ENCODE measurements at regions not wholly inside any gene's neighbourhood (a gene's known extent, or its start where the extent isn't known, plus 50 kb on each side); places are given as distances from the start of the nearest gene placed in this dataset.

DNA sequence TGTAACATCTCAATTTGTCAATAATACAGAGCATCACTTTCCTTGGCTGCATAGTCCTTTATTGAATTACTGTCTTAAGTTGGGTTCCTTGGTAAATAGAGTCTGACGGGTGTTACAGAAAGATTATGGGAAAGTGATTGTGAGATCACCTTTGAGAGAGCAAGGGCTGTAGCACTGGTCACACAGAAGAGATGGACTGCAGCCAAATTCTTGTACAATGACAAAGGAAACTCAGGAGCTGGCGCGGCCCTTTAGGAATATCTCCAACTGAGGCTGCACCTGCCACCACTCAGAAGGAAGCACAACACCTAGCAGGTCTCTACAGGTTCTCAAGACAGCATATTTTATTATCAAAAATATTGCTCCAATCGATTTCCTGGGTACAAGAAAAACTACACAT, 350.0 kb upstream of the ISL1 start:
- Mint-ChIP-seq H3K27me3 (no peaks in the 10 kb centered on the region), H3K9me3 (peaks cover 0 to 3% (median 0%) of the 10 kb centered on the region in 5 donors)

GRCh38 chr5:51034222-51034901, 348.9 kb upstream of the ISL1 start:
- DNase-seq = no peak
- no peak overlapping the region for H3K27ac Mint-ChIP-seq
- Histone ChIP-seq H3K4me3 (ENCODE audit: low read length) (no peak overlapping the region), H3K27me3 (ENCODE audit: insufficient read depth, low read length, poor library complexity, severe bottlenecking) (no peaks in the 10 kb centered on the region), H3K36me3 (ENCODE audit: insufficient read depth, low read length) (no peaks in the 10 kb centered on the region), H3K9me3 (ENCODE audit: low read length) (no peaks in the 10 kb centered on the region), H3K4me1 (ENCODE audit: insufficient read depth, low read length) (no peaks in the 10 kb centered on the region), H3K27ac (ENCODE audit: low read depth, low read length) (no peak overlapping the region)
- H3K4me1 Mint-ChIP-seq = no peaks in the 10 kb centered on the region
- H3K4me3 Mint-ChIP-seq = no peak overlapping the region
- no peaks in the 10 kb centered on the region for H3K36me3 Mint-ChIP-seq
- ChIA-PET CTCF (no interaction called here), POLR2A (no interaction called here)
- peaks cover 0 to 3% of the 10 kb centered on the region in 2 donors for H3K27me3 Mint-ChIP-seq
- peaks cover 0 to 2% (median 0%) of the 10 kb centered on the region in 5 donors for H3K9me3 Mint-ChIP-seq

More for the DNA sequence above, 350.0 kb upstream of the ISL1 start:
- no peak for DNase-seq
- CTCF ChIA-PET = no interaction called here
- Histone ChIP-seq H3K27ac (ENCODE audit: low read depth, low read length) (no peak overlapping the region), H3K4me1 (ENCODE audit: insufficient read depth, low read length) (no peaks in the 10 kb centered on the region), H3K9me3 (ENCODE audit: low read length) (no peaks in the 10 kb centered on the region), H3K27me3 (ENCODE audit: insufficient read depth, low read length, poor library complexity, severe bottlenecking) (no peaks in the 10 kb centered on the region), H3K36me3 (ENCODE audit: insufficient read depth, low read length) (no peaks in the 10 kb centered on the region), H3K4me3 (ENCODE audit: low read length) (no peak overlapping the region)
- H3K4me1 Mint-ChIP-seq = no peaks in the 10 kb centered on the region
- POLR2A ChIA-PET = no interaction called here
- H3K4me3 Mint-ChIP-seq = no peak overlapping the region
- H3K36me3 Mint-ChIP-seq = no peaks in the 10 kb centered on the region
- H3K27ac Mint-ChIP-seq = no peak overlapping the region

DNA sequence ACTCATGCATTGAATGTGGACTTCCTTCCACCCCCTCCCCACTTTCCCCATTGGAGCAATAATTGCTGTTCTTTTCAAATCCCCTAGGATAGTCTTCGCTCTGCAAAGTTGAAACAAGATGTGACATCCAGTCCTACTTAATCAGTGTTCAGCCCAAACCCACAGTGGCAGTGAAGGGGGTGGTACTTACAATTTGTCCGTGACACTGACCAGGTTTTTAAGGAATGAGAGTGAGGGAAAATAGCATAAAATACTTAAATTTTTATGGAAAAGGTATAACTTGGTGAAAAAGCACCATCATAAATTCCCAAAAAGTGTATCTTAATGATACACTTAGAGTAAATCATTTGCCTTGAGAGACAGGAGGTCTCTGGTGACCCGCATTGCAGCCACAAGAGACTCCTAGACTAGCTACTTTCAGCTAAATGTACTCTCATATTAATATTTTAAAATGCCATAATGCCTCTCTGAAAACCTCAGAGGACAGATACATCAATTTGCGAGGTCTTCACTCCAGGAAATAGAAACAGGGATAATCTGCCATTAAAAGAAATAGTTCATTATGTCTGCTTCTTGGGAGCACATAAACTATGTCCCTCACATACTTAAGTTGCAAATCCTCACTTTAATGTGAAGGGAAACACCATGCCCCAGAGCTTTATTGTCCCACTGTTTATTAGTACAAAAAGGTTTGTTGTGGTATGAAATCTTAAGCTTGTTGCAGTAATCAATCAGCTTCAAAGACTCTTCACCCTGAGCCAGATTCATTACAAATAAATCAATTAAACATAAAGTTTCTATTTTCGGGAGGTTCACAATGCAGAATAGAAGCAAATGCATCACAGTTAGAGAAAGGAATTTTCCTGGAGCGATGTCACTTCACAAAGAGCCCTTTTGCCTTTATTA, 343.6 kb upstream of the ISL1 start:
- Histone ChIP-seq H3K4me1 (ENCODE audit: insufficient read depth, low read length) (no peaks in the 10 kb centered on the region), H3K4me3 (ENCODE audit: low read length) (no peak overlapping the region), H3K27me3 (ENCODE audit: insufficient read depth, low read length, poor library complexity, severe bottlenecking) (no peaks in the 10 kb centered on the region), H3K27ac (ENCODE audit: low read depth, low read length) (no peak overlapping the region), H3K36me3 (ENCODE audit: insufficient read depth, low read length) (no peaks in the 10 kb centered on the region), H3K9me3 (ENCODE audit: low read length) (no peaks in the 10 kb centered on the region)
- no peak for DNase-seq
- H3K4me3 Mint-ChIP-seq = no peak overlapping the region
- H3K27ac Mint-ChIP-seq = no peak overlapping the region
- POLR2A ChIA-PET = no interaction called here
- H3K9me3 Mint-ChIP-seq = no peaks in the 10 kb centered on the region
- H3K36me3 Mint-ChIP-seq = no peaks in the 10 kb centered on the region
- CTCF ChIA-PET = no interaction called here
- H3K27me3 Mint-ChIP-seq = peaks cover 1 to 3% of the 10 kb centered on the region in 2 donors
- no peaks in the 10 kb centered on the region for H3K4me1 Mint-ChIP-seq

DNA sequence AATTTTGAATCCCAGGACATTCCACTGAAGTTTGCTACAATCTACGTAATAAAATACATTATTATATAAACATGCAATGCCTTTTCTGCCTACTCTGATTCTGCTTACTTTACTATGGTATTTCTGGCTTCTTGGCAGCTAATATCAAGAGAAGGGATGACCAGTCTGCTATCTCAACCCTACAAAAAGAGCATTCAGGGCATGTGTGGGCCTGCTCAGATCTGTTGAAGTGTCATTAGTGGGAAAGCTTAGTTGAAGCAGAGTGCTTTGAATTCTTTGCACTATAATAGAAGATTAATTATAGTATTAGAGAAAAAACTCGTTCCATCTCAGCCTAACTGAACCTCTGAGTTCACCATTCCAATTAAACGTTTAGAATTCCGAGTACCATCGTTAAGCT, 339.5 kb upstream of the ISL1 start:
- Histone ChIP-seq H3K4me3 (ENCODE audit: low read length) (no peak overlapping the region), H3K4me1 (ENCODE audit: insufficient read depth, low read length) (no peaks in the 10 kb centered on the region), H3K27me3 (ENCODE audit: insufficient read depth, low read length, poor library complexity, severe bottlenecking) (no peaks in the 10 kb centered on the region), H3K9me3 (ENCODE audit: low read length) (no peaks in the 10 kb centered on the region), H3K27ac (ENCODE audit: low read depth, low read length) (no peak overlapping the region), H3K36me3 (ENCODE audit: insufficient read depth, low read length) (no peaks in the 10 kb centered on the region)
- ChIA-PET POLR2A (no interaction called here), CTCF (no interaction called here)
- Mint-ChIP-seq H3K27me3 (peaks cover 1% of the 10 kb centered on the region in 2 donors), H3K4me1 (no peaks in the 10 kb centered on the region), H3K36me3 (no peaks in the 10 kb centered on the region), H3K27ac (no peak overlapping the region), H3K9me3 (no peaks in the 10 kb centered on the region), H3K4me3 (no peak overlapping the region)
- DNase-seq = no peak

DNA sequence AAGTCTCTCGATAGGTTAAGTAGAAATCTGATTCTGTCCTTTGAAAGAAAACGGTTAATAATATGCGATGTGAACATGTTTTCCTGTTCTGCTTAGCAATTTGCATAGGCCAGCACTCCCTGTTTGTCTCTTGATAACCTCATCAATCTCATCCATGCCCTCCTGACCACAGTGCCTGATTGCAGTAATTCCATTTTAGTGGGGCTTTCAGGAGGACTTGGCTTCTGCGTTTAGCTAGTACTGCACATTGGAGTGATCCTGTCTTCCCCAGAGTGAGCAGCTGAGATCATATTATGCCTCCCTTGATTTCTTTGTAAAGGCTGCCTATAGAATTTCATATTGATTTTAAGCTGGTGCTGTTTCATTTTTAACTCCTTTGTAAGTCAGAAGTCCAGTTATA, 335.9 kb upstream of the ISL1 start:
- Mint-ChIP-seq H3K36me3 (no peaks in the 10 kb centered on the region), H3K27ac (no peak overlapping the region), H3K27me3 (peaks cover 0 to 1% of the 10 kb centered on the region in 2 donors), H3K4me3 (no peak overlapping the region), H3K4me1 (no peaks in the 10 kb centered on the region), H3K9me3 (no peaks in the 10 kb centered on the region)
- H3K27ac ChIP-seq (ENCODE audit: low read depth, low read length) = no peak overlapping the region
- ChIA-PET CTCF (no interaction called here), POLR2A (no interaction called here)
- DNase-seq = no peak
- no peaks in the 10 kb centered on the region for H3K9me3 ChIP-seq (ENCODE audit: low read length)
- no peaks in the 10 kb centered on the region for H3K4me1 ChIP-seq (ENCODE audit: insufficient read depth, low read length)
- no peaks in the 10 kb centered on the region for H3K27me3 ChIP-seq (ENCODE audit: insufficient read depth, low read length, poor library complexity, severe bottlenecking)
- H3K4me3 ChIP-seq (ENCODE audit: low read length) = no peak overlapping the region
- H3K36me3 ChIP-seq (ENCODE audit: insufficient read depth, low read length) = no peaks in the 10 kb centered on the region

DNA sequence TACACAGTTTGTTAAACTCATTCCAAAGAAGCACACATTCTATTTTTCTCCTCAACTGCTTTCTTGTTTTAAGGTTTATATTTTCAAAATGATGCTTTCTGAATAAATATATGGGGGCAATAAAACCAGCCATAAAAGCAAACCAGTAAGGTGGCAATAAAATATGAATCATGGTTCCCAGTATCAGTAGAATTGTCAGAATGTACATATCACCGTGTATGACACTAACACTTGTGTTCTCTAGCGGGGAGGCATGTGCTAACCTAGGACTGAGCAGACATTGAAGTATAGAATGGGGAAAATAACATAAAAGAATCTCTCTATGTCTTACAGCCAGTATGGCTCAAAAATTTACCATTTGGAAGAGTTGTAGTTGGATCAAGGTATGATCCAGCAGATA, 329.9 kb upstream of the ISL1 start:
- no peak overlapping the region for H3K4me3 Mint-ChIP-seq
- Histone ChIP-seq H3K27me3 (ENCODE audit: insufficient read depth, low read length, poor library complexity, severe bottlenecking) (no peaks in the 10 kb centered on the region), H3K9me3 (ENCODE audit: low read length) (no peaks in the 10 kb centered on the region), H3K4me1 (ENCODE audit: insufficient read depth, low read length) (no peaks in the 10 kb centered on the region), H3K4me3 (ENCODE audit: low read length) (no peak overlapping the region), H3K36me3 (ENCODE audit: insufficient read depth, low read length) (no peaks in the 10 kb centered on the region), H3K27ac (ENCODE audit: low read depth, low read length) (no peak overlapping the region)
- ChIA-PET CTCF (no interaction called here), POLR2A (no interaction called here)
- H3K27ac Mint-ChIP-seq = no peak overlapping the region
- H3K4me1 Mint-ChIP-seq = no peaks in the 10 kb centered on the region
- H3K36me3 Mint-ChIP-seq = no peaks in the 10 kb centered on the region
- DNase-seq = no peak
- peaks cover 0 to 4% (median 0%) of the 10 kb centered on the region in 5 donors for H3K9me3 Mint-ChIP-seq
- no peaks in the 10 kb centered on the region for H3K27me3 Mint-ChIP-seq

DNA sequence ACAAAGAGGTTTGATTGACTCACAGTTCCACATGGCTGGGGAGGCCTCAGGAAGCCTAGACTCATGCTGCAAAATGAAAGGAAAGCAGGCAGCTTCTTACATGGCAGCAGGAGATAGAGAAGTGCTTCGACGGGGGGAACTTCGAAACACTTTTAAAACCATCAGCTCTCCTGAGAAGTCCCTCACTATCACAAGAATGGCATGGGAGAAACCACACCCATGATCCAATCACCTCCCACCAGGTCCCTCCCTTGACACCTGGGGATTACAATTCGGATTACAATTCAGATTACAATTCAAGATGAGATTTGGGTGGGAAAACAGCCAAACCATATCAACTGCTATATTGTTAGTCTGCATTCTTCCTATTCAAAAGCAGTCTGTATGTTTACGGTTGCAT, 322.3 kb upstream of the ISL1 start:
- no peak overlapping the region for H3K4me3 Mint-ChIP-seq
- Histone ChIP-seq H3K27ac (ENCODE audit: low read depth, low read length) (no peak overlapping the region), H3K9me3 (ENCODE audit: low read length) (no peaks in the 10 kb centered on the region), H3K27me3 (ENCODE audit: insufficient read depth, low read length, poor library complexity, severe bottlenecking) (no peaks in the 10 kb centered on the region), H3K36me3 (ENCODE audit: insufficient read depth, low read length) (no peaks in the 10 kb centered on the region), H3K4me3 (ENCODE audit: low read length) (no peak overlapping the region), H3K4me1 (ENCODE audit: insufficient read depth, low read length) (no peaks in the 10 kb centered on the region)
- peaks cover 5 to 22% (median 16%) of the 10 kb centered on the region in 5 donors for H3K9me3 Mint-ChIP-seq
- ChIA-PET CTCF (no interaction called here), POLR2A (no interaction called here)
- no peak overlapping the region for H3K27ac Mint-ChIP-seq
- DNase-seq = no peak
- H3K27me3 Mint-ChIP-seq = no peaks in the 10 kb centered on the region
- H3K36me3 Mint-ChIP-seq = no peaks in the 10 kb centered on the region
- H3K4me1 Mint-ChIP-seq = no peaks in the 10 kb centered on the region

GRCh38 chr5:51072937-51073336, 310.3 kb upstream of the ISL1 start:
- H3K27me3 Mint-ChIP-seq = no peaks in the 10 kb centered on the region
- H3K4me1 ChIP-seq (ENCODE audit: insufficient read depth, low read length) = no peaks in the 10 kb centered on the region
- H3K36me3 Mint-ChIP-seq = no peaks in the 10 kb centered on the region
- H3K27me3 ChIP-seq (ENCODE audit: insufficient read depth, low read length, poor library complexity, severe bottlenecking) = no peaks in the 10 kb centered on the region
- no peak overlapping the region for H3K4me3 Mint-ChIP-seq
- H3K4me1 Mint-ChIP-seq = no peaks in the 10 kb centered on the region
- no peak overlapping the region for H3K27ac ChIP-seq (ENCODE audit: low read depth, low read length)
- no peak overlapping the region for H3K27ac Mint-ChIP-seq
- ChIA-PET CTCF (no interaction called here), POLR2A (no interaction called here)
- H3K36me3 ChIP-seq (ENCODE audit: insufficient read depth, low read length) = no peaks in the 10 kb centered on the region
- H3K9me3 ChIP-seq (ENCODE audit: low read length) = no peaks in the 10 kb centered on the region
- no peak for DNase-seq
- H3K9me3 Mint-ChIP-seq = peaks cover 13 to 24% (median 18%) of the 10 kb centered on the region in 5 donors
- no peak overlapping the region for H3K4me3 ChIP-seq (ENCODE audit: low read length)
